Fibroblast of skin of back (primary cell): ENCODE measurements at regions not wholly inside any gene's neighbourhood (a gene's known extent, or its start where the extent isn't known, plus 50 kb on each side); places are given as distances from the start of the nearest gene placed in this dataset.
A peak's percentile ranks its signal among the peaks of the same experiment; 100 is the strongest.
"Not testable (repeated sequence)": the region's sequence is repeated elsewhere in the genome, so short reads cannot be mapped to it uniquely, and the experiment has no call there.

Experiments used
- DNase-seq: peaks from one replicate; pipeline ENCODE4 v3.0.0-alpha.2; 2013

- not testable (repeated sequence) for DNase-seq
These were observed 298.1 kb upstream of the PLGLB1 start for GRCh38 chr2:87319705-87320104.

GRCh38 chr2:87321201-87321600 lies 299.6 kb upstream of the PLGLB1 start:
- DNase-seq: not testable (repeated sequence)

- peak; percentile 4 for DNase-seq
These were observed 302.8 kb upstream of the PLGLB1 start for GRCh38 chr2:87324335-87325041.

- DNase-seq: peak; percentile 17
These were observed 303.6 kb upstream of the PLGLB1 start for GRCh38 chr2:87325042-87325910.

- DNase-seq: not testable (repeated sequence)
These were observed 304.3 kb upstream of the PLGLB1 start for GRCh38 chr2:87325911-87326294.

GRCh38 chr2:87326754-87327153 lies 305.1 kb upstream of the PLGLB1 start:
- not testable (repeated sequence) for DNase-seq

- not testable (repeated sequence) for DNase-seq
These were observed 306.2 kb upstream of the PLGLB1 start for GRCh38 chr2:87327648-87328371.

GRCh38 chr2:87329529-87329928 lies 307.9 kb upstream of the PLGLB1 start:
- not testable (repeated sequence) for DNase-seq

GRCh38 chr2:87330486-87330885 lies 308.8 kb upstream of the PLGLB1 start:
- DNase-seq: not testable (repeated sequence)

GRCh38 chr2:87331940-87332583 lies 310.4 kb upstream of the PLGLB1 start:
- DNase-seq: peak; percentile 9

- not testable (repeated sequence) for DNase-seq
These were observed 313.2 kb upstream of the PLGLB1 start for GRCh38 chr2:87334888-87335287.

GRCh38 chr2:87338998-87339397 lies 317.4 kb upstream of the PLGLB1 start:
- DNase-seq: peak; percentile 24

- DNase-seq: peak; percentile 65
These were observed 320.0 kb upstream of the PLGLB1 start for GRCh38 chr2:87341601-87342014.

GRCh38 chr2:87342175-87342574 lies 320.5 kb upstream of the PLGLB1 start:
- not testable (repeated sequence) for DNase-seq

- DNase-seq: peak; percentile 31
These were observed 321.7 kb upstream of the PLGLB1 start for GRCh38 chr2:87343347-87343746.

GRCh38 chr2:87345283-87345682 lies 323.6 kb upstream of the PLGLB1 start:
- DNase-seq: not testable (repeated sequence)

- DNase-seq: not testable (repeated sequence)
These were observed 326.9 kb upstream of the PLGLB1 start for GRCh38 chr2:87348556-87348955.

GRCh38 chr2:87349006-87349405 lies 327.4 kb upstream of the PLGLB1 start:
- not testable (repeated sequence) for DNase-seq

GRCh38 chr2:87352178-87352934 lies 330.7 kb upstream of the PLGLB1 start:
- DNase-seq: not testable (repeated sequence)

GRCh38 chr2:87353408-87353807 lies 331.8 kb upstream of the PLGLB1 start:
- DNase-seq: not testable (repeated sequence)

- not testable (repeated sequence) for DNase-seq
These were observed 332.5 kb upstream of the PLGLB1 start for GRCh38 chr2:87354102-87354501.

GRCh38 chr2:87360250-87360649 lies 338.6 kb upstream of the PLGLB1 start:
- not testable (repeated sequence) for DNase-seq
